ENCODE measurements at regions not wholly inside any gene's neighbourhood (a gene's known extent, or its start where the extent isn't known, plus 50 kb on each side); places are given as distances from the start of the nearest gene placed in this dataset.

- no peak for TF ChIP-seq ZNF26 (tag by site-specific recombination; IDR thresholded peaks at IDR 0.05)
- TF ChIP-seq TSHZ1 (tag by site-specific recombination; IDR thresholded peaks at IDR 0.05; ENCODE audit: borderline replicate concordance), result no peak
- TF ChIP-seq ZNF146 (tag by site-specific recombination; IDR thresholded peaks at IDR 0.05), result no peak
- no peak for TF ChIP-seq SCRT1 (tag by site-specific recombination; IDR thresholded peaks at IDR 0.05; ENCODE audit: borderline replicate concordance)
- no peak for TF ChIP-seq ZNF214 (tag by site-specific recombination; IDR thresholded peaks at IDR 0.05; ENCODE audit: borderline replicate concordance)
These were observed 145.5 kb upstream of the SPRY2 start (continued) for GRCh38 chr13:80486402-80486801.

GRCh38 chr13:80483157-80483556 lies 142.2 kb upstream of the SPRY2 start:
- Histone ChIP-seq H3K9me3 (ENCODE audit: control insufficient read depth, insufficient read depth, low read depth, low read length) (no peaks in the 10 kb centered on the region), H3K4me1 (ENCODE audit: control insufficient read depth, insufficient read depth, low read length) (no peaks in the 10 kb centered on the region), H3K4me3 (ENCODE audit: low read depth, low read length) (no peak overlapping the region), H3K36me3 (ENCODE audit: control insufficient read depth in 2 of 2, insufficient read depth in 1 of 2, low read length in 2 of 2) (no peaks in the 10 kb centered on the region), H3K27ac (ENCODE audit: extremely low read depth, low read depth, low read length) (no peak overlapping the region)
- POLR2A ChIA-PET, result no interaction called here
- CTCF ChIA-PET, result no interaction called here
- TF ChIP-seq ZNF530 (tag by site-specific recombination; IDR thresholded peaks at IDR 0.05; ENCODE audit: low read depth) (no peak), ZNF658 (tag by site-specific recombination; IDR thresholded peaks at IDR 0.05) (no peak), SCRT1 (tag by site-specific recombination; IDR thresholded peaks at IDR 0.05; ENCODE audit: borderline replicate concordance) (no peak), OVOL3 (tag by site-specific recombination; IDR thresholded peaks at IDR 0.05) (no peak), ZNF837 (tag by site-specific recombination; IDR thresholded peaks at IDR 0.05) (no peak), ZBTB10 (tag by site-specific recombination; IDR thresholded peaks at IDR 0.05) (no peak), OSR2 (tag by site-specific recombination; IDR thresholded peaks at IDR 0.05) (no peak), ZNF510 (tag by site-specific recombination; IDR thresholded peaks at IDR 0.05; ENCODE audit: insufficient replicate concordance) (no peak), KLF9 (tag by site-specific recombination; IDR thresholded peaks at IDR 0.05; ENCODE audit: low read depth) (no peak), ZNF26 (tag by site-specific recombination; IDR thresholded peaks at IDR 0.05) (no peak), ATF2 (tag by site-specific recombination; IDR thresholded peaks at IDR 0.05; ENCODE audit: low read depth) (no peak), ZFP41 (tag by site-specific recombination; IDR thresholded peaks at IDR 0.05; ENCODE audit: borderline replicate concordance) (no peak), ZNF626 (tag by site-specific recombination; IDR thresholded peaks at IDR 0.05) (no peak)
